ENCODE measurements at regions not wholly inside any gene's neighbourhood (a gene's known extent, or its start where the extent isn't known, plus 50 kb on each side); places are given as distances from the start of the nearest gene placed in this dataset.
"Not testable (repeated sequence)": the region's sequence is repeated elsewhere in the genome, so short reads cannot be mapped to it uniquely, and the experiment has no call there.

- H3K9me3 ChIP-seq (replicated peaks; ENCODE audit: control insufficient read depth, low read depth, low read length): no peaks in the 10 kb centered on the region
- H3K27ac ChIP-seq (ENCODE audit: low read length): no peak overlapping the region
- no peaks in the 10 kb centered on the region for H3K36me3 ChIP-seq (ENCODE audit: control insufficient read depth, insufficient read depth, low read length)
- DNase-seq: no peak
- H3K4me1 ChIP-seq (ENCODE audit: control insufficient read depth, insufficient read depth, low read length): no peaks in the 10 kb centered on the region
- no peak overlapping the region for H3K4me3 ChIP-seq (ENCODE audit: low read length)
- H3K27me3 ChIP-seq (ENCODE audit: control insufficient read depth, insufficient read depth, low read length): no peaks in the 10 kb centered on the region
Observed at GRCh38 chr5:124036786-124037185, 524.8 kb downstream of the CSNK1G3 start.

GRCh38 chr5:124034963-124035362 is 523.0 kb downstream of the CSNK1G3 start:
- Histone ChIP-seq H3K27me3 (ENCODE audit: control insufficient read depth, insufficient read depth, low read length) (no peaks in the 10 kb centered on the region), H3K9me3 (replicated peaks; ENCODE audit: control insufficient read depth, low read depth, low read length) (no peaks in the 10 kb centered on the region), H3K27ac (ENCODE audit: low read length) (no peak overlapping the region), H3K4me3 (ENCODE audit: low read length) (no peak overlapping the region), H3K4me1 (ENCODE audit: control insufficient read depth, insufficient read depth, low read length) (no peaks in the 10 kb centered on the region), H3K36me3 (ENCODE audit: control insufficient read depth, insufficient read depth, low read length) (no peaks in the 10 kb centered on the region)
- WGBS (ENCODE audit: insufficient coverage): 75% methylated on average over 2 of the region's 6 CpGs
- no peak for DNase-seq

GRCh38 chr5:124034083-124034700 is 522.2 kb downstream of the CSNK1G3 start:
- H3K36me3 ChIP-seq (ENCODE audit: control insufficient read depth, insufficient read depth, low read length): no peaks in the 10 kb centered on the region
- DNase-seq: peak; percentile 30
- no peak overlapping the region for H3K27ac ChIP-seq (ENCODE audit: low read length)
- H3K4me3 ChIP-seq (ENCODE audit: low read length): no peak overlapping the region
- no peaks in the 10 kb centered on the region for H3K4me1 ChIP-seq (ENCODE audit: control insufficient read depth, insufficient read depth, low read length)
- H3K9me3 ChIP-seq (replicated peaks; ENCODE audit: control insufficient read depth, low read depth, low read length): no peaks in the 10 kb centered on the region
- no peaks in the 10 kb centered on the region for H3K27me3 ChIP-seq (ENCODE audit: control insufficient read depth, insufficient read depth, low read length)
- no CpG with 5 or more reads among the region's 5 CpGs for WGBS (ENCODE audit: insufficient coverage)

DNA sequence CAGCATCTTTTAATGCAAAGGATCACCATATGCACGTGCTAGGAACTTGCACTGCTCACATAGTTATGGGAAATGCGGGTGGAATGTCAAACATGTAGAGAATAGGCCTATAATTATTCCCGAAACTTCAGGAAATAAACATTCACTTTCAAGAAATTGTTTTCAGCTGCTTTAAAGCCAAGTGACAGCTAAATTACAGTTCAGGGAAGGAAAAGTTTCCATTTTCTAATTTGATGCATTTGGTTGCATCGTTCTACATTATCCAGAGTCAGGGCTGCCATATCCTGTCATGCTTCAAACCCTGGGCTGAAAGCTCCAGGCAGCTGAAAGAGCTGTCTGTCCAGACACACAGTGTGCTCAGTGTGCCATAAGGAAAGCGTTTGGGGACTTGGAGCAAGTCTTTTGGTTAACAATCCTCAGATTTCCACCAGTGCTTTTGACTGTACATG is 518.1 kb downstream of the CSNK1G3 start:
- H3K27me3 ChIP-seq (ENCODE audit: control insufficient read depth, insufficient read depth, low read length): no peaks in the 10 kb centered on the region
- H3K9me3 ChIP-seq (replicated peaks; ENCODE audit: control insufficient read depth, low read depth, low read length): no peaks in the 10 kb centered on the region
- WGBS (ENCODE audit: insufficient coverage): 29% methylated on average over 1 of the region's 5 CpGs
- H3K4me3 ChIP-seq (ENCODE audit: low read length): no peak overlapping the region
- no peaks in the 10 kb centered on the region for H3K4me1 ChIP-seq (ENCODE audit: control insufficient read depth, insufficient read depth, low read length)
- no peak overlapping the region for H3K27ac ChIP-seq (ENCODE audit: low read length)
- peak; percentile 53 for DNase-seq
- no peaks in the 10 kb centered on the region for H3K36me3 ChIP-seq (ENCODE audit: control insufficient read depth, insufficient read depth, low read length)

DNA sequence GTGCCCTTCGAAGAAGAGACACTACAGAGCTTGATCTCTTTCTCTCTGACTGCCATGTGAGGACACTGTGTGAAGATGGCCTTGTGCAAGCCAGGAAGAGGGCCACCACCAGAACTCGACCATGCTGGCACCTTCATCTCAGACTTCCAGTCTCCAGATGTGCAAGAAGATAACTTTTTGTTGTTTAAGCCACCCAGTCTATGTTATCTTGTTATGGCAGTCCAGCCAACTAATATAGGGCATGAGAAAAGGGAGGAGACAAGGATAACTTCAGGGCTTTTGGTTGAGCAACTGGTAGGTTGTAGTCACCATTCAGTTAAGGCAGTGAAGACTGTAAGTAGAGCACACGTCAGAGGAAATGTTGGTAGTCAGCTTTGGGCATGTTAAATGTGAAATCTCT is 515.5 kb downstream of the CSNK1G3 start:
- WGBS (ENCODE audit: insufficient coverage): 100% methylated on average over 1 of the region's 3 CpGs
- Histone ChIP-seq H3K9me3 (replicated peaks; ENCODE audit: control insufficient read depth, low read depth, low read length) (no peaks in the 10 kb centered on the region), H3K27ac (ENCODE audit: low read length) (no peak overlapping the region), H3K36me3 (ENCODE audit: control insufficient read depth, insufficient read depth, low read length) (no peaks in the 10 kb centered on the region), H3K4me3 (ENCODE audit: low read length) (no peak overlapping the region), H3K27me3 (ENCODE audit: control insufficient read depth, insufficient read depth, low read length) (no peaks in the 10 kb centered on the region), H3K4me1 (ENCODE audit: control insufficient read depth, insufficient read depth, low read length) (no peaks in the 10 kb centered on the region)
- DNase-seq: no peak

- Histone ChIP-seq H3K9me3 (replicated peaks; ENCODE audit: control insufficient read depth, low read depth, low read length) (no peaks in the 10 kb centered on the region), H3K27me3 (ENCODE audit: control insufficient read depth, insufficient read depth, low read length) (no peaks in the 10 kb centered on the region), H3K36me3 (ENCODE audit: control insufficient read depth, insufficient read depth, low read length) (no peaks in the 10 kb centered on the region), H3K4me3 (ENCODE audit: low read length) (no peak overlapping the region), H3K27ac (ENCODE audit: low read length) (no peak overlapping the region), H3K4me1 (ENCODE audit: control insufficient read depth, insufficient read depth, low read length) (no peaks in the 10 kb centered on the region)
- DNase-seq: no peak
- WGBS (ENCODE audit: insufficient coverage): no CpG with 5 or more reads among the region's 6 CpGs
Observed at GRCh38 chr5:124025306-124025845, 513.4 kb downstream of the CSNK1G3 start.

GRCh38 chr5:124022966-124023365 is 511.0 kb downstream of the CSNK1G3 start:
- no peak for DNase-seq
- Histone ChIP-seq H3K27ac (ENCODE audit: low read length) (no peak overlapping the region), H3K36me3 (ENCODE audit: control insufficient read depth, insufficient read depth, low read length) (no peaks in the 10 kb centered on the region), H3K9me3 (replicated peaks; ENCODE audit: control insufficient read depth, low read depth, low read length) (no peaks in the 10 kb centered on the region), H3K27me3 (ENCODE audit: control insufficient read depth, insufficient read depth, low read length) (no peaks in the 10 kb centered on the region), H3K4me1 (ENCODE audit: control insufficient read depth, insufficient read depth, low read length) (no peaks in the 10 kb centered on the region), H3K4me3 (ENCODE audit: low read length) (no peak overlapping the region)
- no CpG with 5 or more reads among the region's 3 CpGs for WGBS (ENCODE audit: insufficient coverage)

DNA sequence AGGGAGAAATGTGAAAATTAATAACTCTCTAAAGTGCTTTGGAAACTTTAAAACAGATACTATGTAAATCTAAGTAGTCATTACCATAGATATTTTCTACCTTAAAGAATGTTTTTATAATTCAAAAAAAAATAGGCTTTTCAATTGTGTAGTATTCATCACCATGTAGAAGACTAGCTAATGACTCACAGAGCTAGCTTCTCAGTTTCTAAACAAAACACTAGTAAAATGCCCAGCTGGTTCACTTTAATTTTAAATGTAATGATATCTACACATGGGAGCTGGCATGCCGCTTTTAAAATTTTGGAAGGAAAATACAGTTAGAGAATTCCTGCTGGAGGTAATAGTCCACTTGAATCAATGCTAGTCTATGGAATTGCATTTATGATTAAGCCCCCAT is 509.8 kb downstream of the CSNK1G3 start:
- no peak for DNase-seq
- H3K27ac ChIP-seq (ENCODE audit: low read length): no peak overlapping the region
- no peaks in the 10 kb centered on the region for H3K4me1 ChIP-seq (ENCODE audit: control insufficient read depth, insufficient read depth, low read length)
- no peak overlapping the region for H3K4me3 ChIP-seq (ENCODE audit: low read length)
- H3K36me3 ChIP-seq (ENCODE audit: control insufficient read depth, insufficient read depth, low read length): no peaks in the 10 kb centered on the region
- H3K9me3 ChIP-seq (replicated peaks; ENCODE audit: control insufficient read depth, low read depth, low read length): no peaks in the 10 kb centered on the region
- WGBS (ENCODE audit: insufficient coverage): no CpG with 5 or more reads among the region's 1 CpG
- H3K27me3 ChIP-seq (ENCODE audit: control insufficient read depth, insufficient read depth, low read length): no peaks in the 10 kb centered on the region

DNA sequence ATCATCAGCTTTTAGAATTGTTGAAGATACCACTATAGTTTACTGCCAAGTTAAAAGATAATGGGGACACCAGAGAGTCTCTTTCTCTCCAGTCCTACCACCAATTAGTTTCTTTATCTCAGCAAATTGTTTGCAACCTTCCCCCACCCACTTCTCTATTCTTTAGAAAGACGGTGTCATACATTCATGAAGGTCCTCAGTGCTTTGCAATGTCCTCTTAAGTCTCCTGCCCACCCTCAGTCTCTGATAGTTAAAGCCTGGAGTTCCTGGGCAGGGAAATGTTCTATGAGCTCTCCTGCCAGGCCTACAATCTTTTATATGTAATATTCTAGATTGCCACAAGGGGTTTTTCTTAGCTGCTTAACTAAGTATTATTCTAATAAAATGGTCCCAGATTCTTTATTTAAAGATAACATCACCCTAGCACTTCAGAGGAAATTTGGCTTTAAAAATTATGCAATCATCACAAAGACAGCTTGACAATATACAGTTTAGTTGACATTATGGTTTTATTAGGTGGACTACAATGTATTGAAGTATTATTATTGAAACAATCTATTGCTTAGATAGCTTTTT is 509.2 kb downstream of the CSNK1G3 start:
- no peak overlapping the region for H3K27ac ChIP-seq (ENCODE audit: low read length)
- WGBS (ENCODE audit: insufficient coverage): no CpG with 5 or more reads among the region's 1 CpG
- H3K36me3 ChIP-seq (ENCODE audit: control insufficient read depth, insufficient read depth, low read length): no peaks in the 10 kb centered on the region

GRCh38 chr5:124017321-124017720 is 505.3 kb downstream of the CSNK1G3 start:
- no CpG with 5 or more reads among the region's 5 CpGs for WGBS (ENCODE audit: insufficient coverage)
- H3K27me3 ChIP-seq (ENCODE audit: control insufficient read depth, insufficient read depth, low read length); H3K36me3 ChIP-seq (ENCODE audit: control insufficient read depth, insufficient read depth, low read length); H3K27ac ChIP-seq (ENCODE audit: low read length); H3K4me1 ChIP-seq (ENCODE audit: control insufficient read depth, insufficient read depth, low read length); H3K9me3 ChIP-seq (replicated peaks; ENCODE audit: control insufficient read depth, low read depth, low read length); H3K4me3 ChIP-seq (ENCODE audit: low read length); DNase-seq: not testable (repeated sequence)

More for the DNA sequence above, 509.2 kb downstream of the CSNK1G3 start:
- Histone ChIP-seq H3K4me3 (ENCODE audit: low read length) (no peak overlapping the region), H3K4me1 (ENCODE audit: control insufficient read depth, insufficient read depth, low read length) (no peaks in the 10 kb centered on the region), H3K9me3 (replicated peaks; ENCODE audit: control insufficient read depth, low read depth, low read length) (no peaks in the 10 kb centered on the region), H3K27me3 (ENCODE audit: control insufficient read depth, insufficient read depth, low read length) (no peaks in the 10 kb centered on the region)
- DNase-seq: no peak

Measured in muscle of leg (tissue), 3 donors.